ENCODE measurements at regions not wholly inside any gene's neighbourhood (a gene's known extent, or its start where the extent isn't known, plus 50 kb on each side); places are given as distances from the start of the nearest gene placed in this dataset.

DNA sequence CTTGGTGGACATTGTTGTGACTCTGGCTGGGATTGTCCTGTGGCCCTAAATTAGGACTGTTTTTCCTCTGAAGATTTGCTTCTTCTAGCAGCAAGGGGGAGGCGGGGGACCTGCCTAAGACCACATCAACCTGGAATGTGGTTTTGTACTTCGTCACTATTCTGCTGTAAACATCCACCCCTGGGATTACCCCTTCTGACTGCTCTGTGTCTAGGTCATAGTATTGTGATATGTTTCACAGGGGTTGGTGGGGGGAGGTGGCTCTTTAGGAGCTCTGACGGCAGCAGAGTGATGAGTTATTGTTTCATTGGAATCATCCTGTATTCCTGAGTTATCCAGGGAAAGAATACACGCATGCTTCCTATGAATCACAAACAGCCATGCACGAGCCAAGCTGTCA is 226.4 kb upstream of the MYT1L start:
- TF ChIP-seq, protein P1, sequence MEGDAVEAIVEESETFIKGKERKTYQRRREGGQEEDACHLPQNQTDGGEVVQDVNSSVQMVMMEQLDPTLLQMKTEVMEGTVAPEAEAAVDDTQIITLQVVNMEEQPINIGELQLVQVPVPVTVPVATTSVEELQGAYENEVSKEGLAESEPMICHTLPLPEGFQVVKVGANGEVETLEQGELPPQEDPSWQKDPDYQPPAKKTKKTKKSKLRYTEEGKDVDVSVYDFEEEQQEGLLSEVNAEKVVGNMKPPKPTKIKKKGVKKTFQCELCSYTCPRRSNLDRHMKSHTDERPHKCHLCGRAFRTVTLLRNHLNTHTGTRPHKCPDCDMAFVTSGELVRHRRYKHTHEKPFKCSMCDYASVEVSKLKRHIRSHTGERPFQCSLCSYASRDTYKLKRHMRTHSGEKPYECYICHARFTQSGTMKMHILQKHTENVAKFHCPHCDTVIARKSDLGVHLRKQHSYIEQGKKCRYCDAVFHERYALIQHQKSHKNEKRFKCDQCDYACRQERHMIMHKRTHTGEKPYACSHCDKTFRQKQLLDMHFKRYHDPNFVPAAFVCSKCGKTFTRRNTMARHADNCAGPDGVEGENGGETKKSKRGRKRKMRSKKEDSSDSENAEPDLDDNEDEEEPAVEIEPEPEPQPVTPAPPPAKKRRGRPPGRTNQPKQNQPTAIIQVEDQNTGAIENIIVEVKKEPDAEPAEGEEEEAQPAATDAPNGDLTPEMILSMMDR (IDR thresholded peaks at IDR 0.05; ENCODE audit: low read depth, low read length, missing input control), result no peak
- TF ChIP-seq FOXA2 (IDR thresholded peaks at IDR 0.05) (no peak), RXRA (IDR thresholded peaks at IDR 0.05) (no peak), SP1 (IDR thresholded peaks at IDR 0.05) (no peak), EGR1 (IDR thresholded peaks at IDR 0.05; ENCODE audit: low read depth in 2 of 2) (no peak), NR2F2 (IDR thresholded peaks at IDR 0.05) (no peak), RAD21 (IDR thresholded peaks at IDR 0.05) (no peak), HNF4A (conservative IDR thresholded peaks at IDR 0.05) (no peak)
- TF ChIP-seq, protein P2, sequence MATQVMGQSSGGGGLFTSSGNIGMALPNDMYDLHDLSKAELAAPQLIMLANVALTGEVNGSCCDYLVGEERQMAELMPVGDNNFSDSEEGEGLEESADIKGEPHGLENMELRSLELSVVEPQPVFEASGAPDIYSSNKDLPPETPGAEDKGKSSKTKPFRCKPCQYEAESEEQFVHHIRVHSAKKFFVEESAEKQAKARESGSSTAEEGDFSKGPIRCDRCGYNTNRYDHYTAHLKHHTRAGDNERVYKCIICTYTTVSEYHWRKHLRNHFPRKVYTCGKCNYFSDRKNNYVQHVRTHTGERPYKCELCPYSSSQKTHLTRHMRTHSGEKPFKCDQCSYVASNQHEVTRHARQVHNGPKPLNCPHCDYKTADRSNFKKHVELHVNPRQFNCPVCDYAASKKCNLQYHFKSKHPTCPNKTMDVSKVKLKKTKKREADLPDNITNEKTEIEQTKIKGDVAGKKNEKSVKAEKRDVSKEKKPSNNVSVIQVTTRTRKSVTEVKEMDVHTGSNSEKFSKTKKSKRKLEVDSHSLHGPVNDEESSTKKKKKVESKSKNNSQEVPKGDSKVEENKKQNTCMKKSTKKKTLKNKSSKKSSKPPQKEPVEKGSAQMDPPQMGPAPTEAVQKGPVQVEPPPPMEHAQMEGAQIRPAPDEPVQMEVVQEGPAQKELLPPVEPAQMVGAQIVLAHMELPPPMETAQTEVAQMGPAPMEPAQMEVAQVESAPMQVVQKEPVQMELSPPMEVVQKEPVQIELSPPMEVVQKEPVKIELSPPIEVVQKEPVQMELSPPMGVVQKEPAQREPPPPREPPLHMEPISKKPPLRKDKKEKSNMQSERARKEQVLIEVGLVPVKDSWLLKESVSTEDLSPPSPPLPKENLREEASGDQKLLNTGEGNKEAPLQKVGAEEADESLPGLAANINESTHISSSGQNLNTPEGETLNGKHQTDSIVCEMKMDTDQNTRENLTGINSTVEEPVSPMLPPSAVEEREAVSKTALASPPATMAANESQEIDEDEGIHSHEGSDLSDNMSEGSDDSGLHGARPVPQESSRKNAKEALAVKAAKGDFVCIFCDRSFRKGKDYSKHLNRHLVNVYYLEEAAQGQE (IDR thresholded peaks at IDR 0.05), result no peak

DNA sequence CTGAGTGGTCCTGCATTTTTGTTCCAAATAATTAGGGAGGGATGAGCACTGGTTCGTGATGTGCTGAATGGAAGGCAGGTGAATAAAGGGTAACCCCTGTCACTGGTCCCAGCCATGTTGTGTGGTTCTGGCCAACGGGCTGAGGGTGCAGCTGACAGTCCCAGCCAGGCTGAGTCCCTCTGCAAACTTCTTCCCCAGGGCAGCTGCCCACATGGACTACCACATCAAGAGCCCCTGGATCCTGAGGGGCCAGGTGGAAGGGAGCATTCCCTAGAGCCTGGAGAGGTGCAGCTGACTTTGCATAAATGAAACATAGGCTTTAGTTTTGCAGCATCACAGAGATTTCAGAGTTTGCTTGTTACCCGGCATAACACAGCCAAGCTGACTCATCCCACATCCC is 219.8 kb upstream of the MYT1L start:
- H3K27ac ChIP-seq (ENCODE audit: low read depth in 1 of 2, low read length in 2 of 2), result no peak overlapping the region
- no peak for DNase-seq (ENCODE audit: low spot score)
- no peaks in the 10 kb centered on the region for H3K36me3 ChIP-seq (ENCODE audit: control insufficient read depth in 4 of 4, insufficient read depth in 3 of 4, low read depth in 1 of 4, low read length in 3 of 4)
- no peak overlapping the region for H3K9ac ChIP-seq (ENCODE audit: low read depth in 1 of 2, low read length in 2 of 2)
- H3K27me3 ChIP-seq (ENCODE audit: control insufficient read depth in 4 of 4, insufficient read depth in 4 of 4, low read length in 3 of 4), result no peaks in the 10 kb centered on the region
- no peak for TF ChIP-seq FOXA2 (IDR thresholded peaks at IDR 0.05)
- 70% methylated on average over 3 of the region's 3 CpGs for WGBS
- no peak overlapping the region for H3K4me3 ChIP-seq (ENCODE audit: low read depth in 1 of 3, low read length in 3 of 3)
- peaks cover 0 to 7% (median 4%) of the 10 kb centered on the region in 4 donors for H3K9me3 ChIP-seq (ENCODE audit: control insufficient read depth in 4 of 4, low read length in 3 of 4)
- no peaks in the 10 kb centered on the region for H3K4me1 ChIP-seq (ENCODE audit: control insufficient read depth in 4 of 4, insufficient read depth in 4 of 4, low read length in 3 of 4)

More for the DNA sequence above, 226.4 kb upstream of the MYT1L start:
- no peak for DNase-seq (ENCODE audit: low spot score)
- Histone ChIP-seq H3K4me1 (ENCODE audit: control insufficient read depth in 4 of 4, insufficient read depth in 4 of 4, low read length in 3 of 4) (no peaks in the 10 kb centered on the region), H3K27me3 (ENCODE audit: control insufficient read depth in 4 of 4, insufficient read depth in 4 of 4, low read length in 3 of 4) (no peaks in the 10 kb centered on the region), H3K9me3 (ENCODE audit: control insufficient read depth in 4 of 4, low read length in 3 of 4) (peaks cover 0 to 7% (median 3%) of the 10 kb centered on the region in 4 donors), H3K9ac (ENCODE audit: low read depth in 1 of 2, low read length in 2 of 2) (no peak overlapping the region), H3K27ac (ENCODE audit: low read depth in 1 of 2, low read length in 2 of 2) (no peak overlapping the region), H3K4me3 (ENCODE audit: low read depth in 1 of 3, low read length in 3 of 3) (no peak overlapping the region), H3K36me3 (ENCODE audit: control insufficient read depth in 4 of 4, insufficient read depth in 3 of 4, low read depth in 1 of 4, low read length in 3 of 4) (no peaks in the 10 kb centered on the region)
- 69% methylated on average over 5 of the region's 5 CpGs for WGBS

DNA sequence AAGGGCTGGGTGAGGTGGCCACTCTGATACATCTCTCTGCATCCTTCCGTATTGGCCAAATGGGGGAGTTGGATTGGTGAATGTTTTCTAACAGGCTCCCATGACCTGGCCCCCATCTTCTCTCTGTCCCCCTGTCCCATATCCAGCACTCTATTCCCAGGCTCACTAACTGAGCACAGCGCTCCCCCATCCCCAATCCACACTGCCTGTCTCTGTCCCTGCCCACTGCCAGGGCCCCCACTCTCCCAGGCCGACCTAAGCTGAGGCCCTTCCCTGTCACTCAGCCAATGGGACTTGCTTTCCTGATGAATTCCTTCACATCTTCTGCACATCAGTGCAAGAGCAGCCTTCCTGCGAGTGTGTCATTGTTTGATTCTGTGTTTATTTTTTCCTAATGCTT is 216.8 kb upstream of the MYT1L start:
- H3K27ac ChIP-seq (ENCODE audit: low read depth in 1 of 2, low read length in 2 of 2), result no peak overlapping the region
- WGBS, result 75% methylated on average over 4 of the region's 4 CpGs
- DNase-seq (ENCODE audit: low spot score), result no peak
- H3K9ac ChIP-seq (ENCODE audit: low read depth in 1 of 2, low read length in 2 of 2), result no peak overlapping the region
- no peaks in the 10 kb centered on the region for H3K4me1 ChIP-seq (ENCODE audit: control insufficient read depth in 4 of 4, insufficient read depth in 4 of 4, low read length in 3 of 4)
- H3K36me3 ChIP-seq (ENCODE audit: control insufficient read depth in 4 of 4, insufficient read depth in 3 of 4, low read depth in 1 of 4, low read length in 3 of 4), result no peaks in the 10 kb centered on the region
- H3K4me3 ChIP-seq (ENCODE audit: low read depth in 1 of 3, low read length in 3 of 3), result no peak overlapping the region
- H3K27me3 ChIP-seq (ENCODE audit: control insufficient read depth in 4 of 4, insufficient read depth in 4 of 4, low read length in 3 of 4), result no peaks in the 10 kb centered on the region
- peaks cover 0 to 7% (median 1%) of the 10 kb centered on the region in 4 donors for H3K9me3 ChIP-seq (ENCODE audit: control insufficient read depth in 4 of 4, low read length in 3 of 4)
- TF ChIP-seq, protein P3, sequence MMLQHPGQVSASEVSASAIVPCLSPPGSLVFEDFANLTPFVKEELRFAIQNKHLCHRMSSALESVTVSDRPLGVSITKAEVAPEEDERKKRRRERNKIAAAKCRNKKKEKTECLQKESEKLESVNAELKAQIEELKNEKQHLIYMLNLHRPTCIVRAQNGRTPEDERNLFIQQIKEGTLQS (IDR thresholded peaks at IDR 0.05), result no peak
- TF ChIP-seq HNF4A (conservative IDR thresholded peaks at IDR 0.05) (no peak), SP1 (IDR thresholded peaks at IDR 0.05) (no peak), JUND (IDR thresholded peaks at IDR 0.05) (no peak), EGR1 (IDR thresholded peaks at IDR 0.05; ENCODE audit: low read depth in 2 of 2) (no peak), NR2F2 (IDR thresholded peaks at IDR 0.05) (no peak), YY1 (IDR thresholded peaks at IDR 0.05) (no peak), RXRA (IDR thresholded peaks at IDR 0.05) (no peak), HNF4G (IDR thresholded peaks at IDR 0.05) (no peak), RAD21 (IDR thresholded peaks at IDR 0.05) (no peak)
- TF ChIP-seq, protein P1 (IDR thresholded peaks at IDR 0.05; ENCODE audit: low read depth, low read length, missing input control), result no peak
- TF ChIP-seq, protein P2 (IDR thresholded peaks at IDR 0.05), result no peak

Data from liver (tissue), 8 donors.